Urinary bladder (tissue), 3 donors: ENCODE measurements at regions not wholly inside any gene's neighbourhood (a gene's known extent, or its start where the extent isn't known, plus 50 kb on each side); places are given as distances from the start of the nearest gene placed in this dataset.
"Not testable (repeated sequence)": the region's sequence is repeated elsewhere in the genome, so short reads cannot be mapped to it uniquely, and the experiment has no call there.

Source experiments
- DNase-seq: peaks from one replicate; pipeline ENCODE4 v3.0.0-alpha.2; 2015; ENCODE audit errors: extremely low spot score
- H3K27ac ChIP-seq: one replicate; pipeline ENCODE4 v1.5.1; 2013; ENCODE audit warnings: low read depth, mild to moderate bottlenecking, moderate library complexity
- H3K36me3 ChIP-seq: one replicate; pipeline ENCODE4 v1.6.1; 2013; ENCODE audit warnings: mild to moderate bottlenecking, moderate library complexity; ENCODE audit not compliant: insufficient read depth
- H3K4me1 ChIP-seq: one replicate; pipeline ENCODE4 v1.6.1; 2013; ENCODE audit warnings: mild to moderate bottlenecking, moderate library complexity; ENCODE audit not compliant: insufficient read depth
- H3K4me3 ChIP-seq: one replicate; pipeline ENCODE4 v1.5.1; 2013; ENCODE audit warnings: low read depth, low read length
- whole genome bisulfite sequencing: extraction: QIAGEN DNeasy Blood & Tissue Kit; methylation state at CpG from one replicate; pipeline ENCODE4 v1.1.7; 2013; 5-methylcytosine and 5-hydroxymethylcytosine counted together
- donor health status: healthy with polysubstance abuse.
- donor health status: healthy.

DNA sequence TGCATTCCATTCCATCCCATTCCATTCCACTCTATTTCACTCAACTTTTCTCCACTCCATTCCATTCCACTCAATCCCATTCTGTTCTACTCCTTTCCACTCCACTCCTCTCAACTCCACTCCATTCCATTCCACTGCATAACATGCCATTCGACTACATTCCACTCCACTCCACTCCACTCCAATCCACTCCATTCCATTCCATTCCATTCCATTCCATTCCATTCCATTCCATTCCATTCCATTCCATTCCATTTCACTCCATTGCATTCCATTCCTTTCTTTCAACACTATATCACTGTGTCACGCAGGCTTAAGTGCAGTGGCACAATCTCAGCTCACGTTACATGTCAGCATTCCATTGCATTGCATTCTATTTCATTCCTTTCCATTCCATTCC lies 1430.4 kb downstream of the TSPY10 start:
- H3K4me1 ChIP-seq, DNase-seq, H3K27ac ChIP-seq, H3K4me3 ChIP-seq, H3K36me3 ChIP-seq: not testable (repeated sequence)
- WGBS, result 24% methylated on average over 3 of the region's 3 CpGs

DNA sequence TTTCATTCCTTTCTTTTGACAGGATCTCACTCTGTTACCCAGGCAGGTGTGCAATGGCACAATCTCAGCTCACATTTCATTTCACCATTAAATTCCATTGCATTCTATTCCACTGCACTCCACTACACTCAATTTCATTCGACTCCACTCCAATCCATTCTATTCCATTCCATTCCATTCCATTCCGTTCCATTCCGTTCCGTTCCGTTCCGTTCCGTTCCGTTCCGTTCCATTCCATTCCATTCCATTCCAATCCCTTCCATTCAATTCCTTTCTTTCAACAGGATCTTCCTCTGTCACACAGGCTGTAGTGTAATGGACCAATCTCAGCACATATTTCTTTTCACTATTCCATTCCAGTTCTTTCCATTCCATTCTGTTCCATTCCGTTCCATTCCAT lies 1445.7 kb downstream of the TSPY10 start:
- H3K27ac ChIP-seq, result no peak overlapping the region
- 32% methylated on average over 8 of the region's 10 CpGs for WGBS
- no peaks in the 10 kb centered on the region for H3K4me1 ChIP-seq
- H3K4me3 ChIP-seq, result no peak overlapping the region
- H3K36me3 ChIP-seq, result no peaks in the 10 kb centered on the region
- DNase-seq, result no peak

DNA sequence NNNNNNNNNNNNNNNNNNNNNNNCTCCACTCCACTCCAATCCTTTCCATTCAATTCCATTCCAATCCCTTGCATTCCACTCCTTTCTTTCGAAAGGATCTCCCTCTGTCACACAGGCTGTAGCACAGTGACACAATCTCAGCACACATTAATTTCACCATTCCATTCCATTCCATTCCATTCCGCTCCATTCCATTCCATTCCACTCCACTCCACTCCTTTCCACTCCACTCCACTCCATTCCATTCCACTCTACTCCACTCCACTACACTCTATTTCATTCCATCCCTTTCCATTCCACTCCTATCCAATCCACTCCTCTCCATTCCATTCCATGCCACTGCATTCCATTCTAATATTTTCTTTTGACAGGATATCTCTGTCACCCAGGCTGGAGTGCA lies 1459.0 kb downstream of the TSPY10 start:
- DNase-seq, result no peak
- Histone ChIP-seq H3K36me3 (no peaks in the 10 kb centered on the region), H3K27ac (no peak overlapping the region), H3K4me1 (no peaks in the 10 kb centered on the region), H3K4me3 (no peak overlapping the region)
- WGBS, result 22% methylated on average over 2 of the region's 2 CpGs

DNA sequence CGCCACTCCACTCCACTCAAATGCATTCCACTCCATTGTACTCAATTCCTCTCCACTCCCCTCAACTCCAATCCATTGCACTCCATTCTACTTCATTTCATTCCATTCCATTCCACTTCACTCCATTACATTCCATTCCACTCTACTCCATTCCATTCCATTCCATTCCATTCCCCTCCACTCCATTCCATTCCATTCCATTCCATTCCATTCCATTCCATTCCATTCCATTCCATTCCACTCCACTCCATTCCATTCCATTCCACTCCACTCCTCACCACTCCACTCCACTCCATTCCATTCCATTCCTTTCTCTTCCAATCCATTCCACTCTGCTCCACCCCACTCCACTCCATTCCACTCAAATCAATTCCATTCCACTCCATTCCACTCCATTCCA lies 1459.9 kb downstream of the TSPY10 start:
- Histone ChIP-seq H3K4me3 (no peak overlapping the region), H3K4me1 (no peaks in the 10 kb centered on the region), H3K27ac (no peak overlapping the region), H3K36me3 (no peaks in the 10 kb centered on the region)
- no CpG with 5 or more reads among the region's 1 CpG for WGBS
- DNase-seq, result no peak

DNA sequence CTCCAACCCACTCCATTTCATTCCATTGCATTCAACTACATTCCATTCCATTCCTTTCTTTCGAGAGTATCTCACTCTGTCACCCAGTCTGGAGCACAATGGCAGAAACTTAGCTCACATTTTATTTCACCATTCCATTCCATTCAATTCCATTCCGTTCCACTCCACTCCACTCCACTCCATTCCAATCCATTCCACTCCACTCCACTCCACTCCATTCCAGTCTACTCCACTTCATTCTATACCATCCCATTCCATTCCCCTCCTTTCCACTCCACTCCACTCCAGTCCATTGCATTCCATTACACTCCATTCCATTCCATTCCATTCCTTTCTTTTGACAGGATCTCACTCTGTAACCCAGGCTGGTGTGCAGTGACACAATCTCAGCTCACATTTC lies 1466.3 kb downstream of the TSPY10 start:
- Histone ChIP-seq H3K36me3 (no peaks in the 10 kb centered on the region), H3K4me1 (no peaks in the 10 kb centered on the region), H3K27ac (no peak overlapping the region), H3K4me3 (no peak overlapping the region)
- 41% methylated on average over 2 of the region's 2 CpGs for WGBS
- no peak for DNase-seq

DNA sequence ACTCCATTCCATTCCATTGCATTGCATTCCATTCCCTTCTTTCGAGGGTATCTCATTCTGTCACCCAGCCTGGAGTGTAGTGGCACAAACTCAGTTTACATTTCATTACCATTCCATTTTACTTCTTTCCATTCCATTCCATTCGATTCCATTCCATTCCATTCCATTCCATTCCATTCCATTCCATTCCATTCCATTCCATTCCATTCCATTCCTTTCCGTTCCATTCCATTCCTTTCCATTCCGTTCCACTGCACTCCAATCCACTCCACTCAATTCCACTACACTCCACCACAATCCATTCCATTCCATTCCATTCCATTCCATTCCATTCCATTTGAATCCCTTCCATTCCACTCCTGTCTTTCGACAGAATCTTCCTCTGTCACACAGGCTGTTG lies 1472.0 kb downstream of the TSPY10 start:
- not testable (repeated sequence) for H3K27ac ChIP-seq, H3K36me3 ChIP-seq, H3K4me3 ChIP-seq, H3K4me1 ChIP-seq, DNase-seq
- WGBS, result 36% methylated on average over 5 of the region's 5 CpGs

DNA sequence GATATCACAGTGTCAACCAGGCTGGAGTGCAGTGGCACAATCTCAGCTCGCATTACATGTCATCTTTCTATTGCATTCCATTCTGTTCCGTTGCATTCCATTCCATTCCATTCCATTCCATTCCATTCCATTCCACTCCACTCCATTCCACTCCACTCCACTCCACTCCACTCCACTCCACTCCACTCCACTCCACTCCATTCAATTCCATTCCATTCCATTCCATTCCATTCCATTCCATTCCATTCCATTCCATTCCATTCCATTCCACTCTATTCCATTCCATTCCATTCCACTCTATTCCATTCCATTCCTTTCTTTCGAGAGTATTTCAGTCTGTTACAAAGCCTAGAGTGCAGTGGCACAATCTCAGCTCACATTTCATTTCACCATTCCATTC lies 1486.5 kb downstream of the TSPY10 start:
- H3K4me1 ChIP-seq, H3K27ac ChIP-seq, H3K4me3 ChIP-seq, DNase-seq, H3K36me3 ChIP-seq: not testable (repeated sequence)
- WGBS, result 32% methylated on average over 3 of the region's 3 CpGs

DNA sequence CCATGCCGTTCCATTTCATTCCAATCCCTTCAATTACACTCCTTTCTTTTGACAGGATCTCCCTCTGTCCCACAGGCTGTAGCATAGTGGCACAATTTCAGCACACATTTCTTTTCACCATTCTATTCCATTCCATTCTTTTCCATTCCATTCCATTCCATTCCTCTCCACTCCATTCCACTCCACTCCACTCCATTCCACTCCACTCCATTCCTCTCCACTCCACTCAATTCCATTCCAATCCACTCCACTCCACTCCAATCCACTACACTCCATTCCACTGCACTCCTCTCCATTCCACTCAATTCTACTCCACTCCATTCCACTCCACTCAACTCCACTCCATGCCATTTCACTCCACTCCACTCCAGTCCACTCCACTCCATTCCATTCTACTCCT lies 1495.1 kb downstream of the TSPY10 start:
- Histone ChIP-seq H3K4me1 (no peaks in the 10 kb centered on the region), H3K36me3 (no peaks in the 10 kb centered on the region), H3K27ac (no peak overlapping the region), H3K4me3 (no peak overlapping the region)
- WGBS, result 67% methylated on average over 1 of the region's 1 CpG
- DNase-seq, result no peak

DNA sequence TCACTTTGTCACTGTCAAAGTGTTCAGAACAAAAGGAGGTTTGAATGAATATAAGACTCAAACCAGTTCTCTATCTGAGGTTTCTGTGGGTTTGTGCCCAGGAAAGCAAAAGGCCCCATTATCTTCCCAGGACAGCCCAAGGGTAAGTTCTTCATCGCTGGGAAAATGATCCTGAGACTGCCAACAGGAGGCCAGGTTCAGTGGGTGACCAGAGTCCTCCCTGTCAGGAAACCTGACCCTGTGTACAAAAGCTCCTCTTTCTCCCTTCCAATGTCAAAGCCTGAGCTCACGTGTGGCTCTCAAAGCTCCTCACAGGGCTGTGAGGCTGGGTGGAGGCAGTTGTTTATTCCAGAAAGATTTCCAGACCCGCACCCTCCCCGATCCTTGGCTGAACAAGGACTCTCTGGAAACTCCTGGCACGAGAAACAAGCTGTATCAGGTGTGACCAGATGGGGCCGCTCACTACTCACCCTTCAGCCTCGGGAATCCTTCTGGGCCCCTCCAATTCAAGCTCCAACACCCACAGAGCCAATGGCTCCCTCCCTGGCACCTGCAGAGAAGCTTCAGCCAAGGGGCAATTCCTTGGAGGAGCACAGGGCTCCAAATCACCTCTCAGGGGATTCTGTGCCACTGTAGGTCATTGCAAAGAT lies 1516.7 kb downstream of the TSPY10 start:
- H3K4me3 ChIP-seq, result no peak overlapping the region
- no peak for DNase-seq
- H3K4me1 ChIP-seq, result no peaks in the 10 kb centered on the region
- no peak overlapping the region for H3K27ac ChIP-seq
- no peaks in the 10 kb centered on the region for H3K36me3 ChIP-seq
- 34% methylated on average over 7 of the region's 7 CpGs for WGBS

DNA sequence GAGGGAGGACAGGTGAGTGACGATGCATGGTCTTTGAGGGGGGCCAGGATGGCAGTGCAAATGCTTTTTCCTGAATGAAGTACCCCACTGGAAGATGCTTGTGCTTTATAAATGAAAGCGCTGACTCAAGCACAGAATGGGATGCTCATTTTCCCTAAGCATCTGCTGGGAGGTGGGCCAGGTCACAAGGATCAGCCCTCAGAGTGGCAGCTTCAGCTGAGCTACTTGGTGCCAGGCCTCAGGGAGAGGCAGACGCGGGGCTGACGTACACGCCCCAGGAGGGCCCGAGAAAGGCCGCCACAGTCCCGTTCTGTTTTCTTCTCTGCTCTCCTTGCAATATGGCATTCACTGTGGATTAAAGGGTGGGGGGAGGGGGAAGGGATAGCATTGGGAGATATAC lies 1535.8 kb downstream of the TSPY10 start:
- H3K4me3 ChIP-seq, result no peak overlapping the region
- no peaks in the 10 kb centered on the region for H3K36me3 ChIP-seq
- WGBS, result 81% methylated on average over 9 of the region's 9 CpGs
- DNase-seq, result no peak
- no peak overlapping the region for H3K27ac ChIP-seq
- no peaks in the 10 kb centered on the region for H3K4me1 ChIP-seq

DNA sequence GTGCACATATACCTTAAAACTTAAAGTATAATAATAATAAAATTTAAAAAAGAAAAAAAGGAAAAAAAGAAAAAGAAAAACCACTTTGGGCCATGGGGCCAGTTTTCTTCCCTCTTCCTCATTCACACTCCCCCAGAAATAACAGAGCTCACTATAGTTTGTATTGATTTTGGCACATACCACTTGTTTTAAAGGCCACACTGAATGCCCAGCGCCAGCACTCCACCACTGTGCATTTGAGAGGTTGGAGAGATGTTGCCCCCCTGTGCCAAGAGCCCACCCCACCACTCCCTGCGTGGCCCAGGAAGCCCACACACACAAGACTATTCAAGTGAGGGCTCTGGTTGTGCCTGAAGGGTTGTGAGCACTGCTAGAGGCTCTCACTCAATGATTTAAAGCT lies 1536.3 kb downstream of the TSPY10 start:
- WGBS, result 28% methylated on average over 2 of the region's 2 CpGs
- DNase-seq, result no peak
- H3K4me3 ChIP-seq, result no peak overlapping the region
- no peaks in the 10 kb centered on the region for H3K36me3 ChIP-seq
- H3K4me1 ChIP-seq, result no peaks in the 10 kb centered on the region
- no peak overlapping the region for H3K27ac ChIP-seq

DNA sequence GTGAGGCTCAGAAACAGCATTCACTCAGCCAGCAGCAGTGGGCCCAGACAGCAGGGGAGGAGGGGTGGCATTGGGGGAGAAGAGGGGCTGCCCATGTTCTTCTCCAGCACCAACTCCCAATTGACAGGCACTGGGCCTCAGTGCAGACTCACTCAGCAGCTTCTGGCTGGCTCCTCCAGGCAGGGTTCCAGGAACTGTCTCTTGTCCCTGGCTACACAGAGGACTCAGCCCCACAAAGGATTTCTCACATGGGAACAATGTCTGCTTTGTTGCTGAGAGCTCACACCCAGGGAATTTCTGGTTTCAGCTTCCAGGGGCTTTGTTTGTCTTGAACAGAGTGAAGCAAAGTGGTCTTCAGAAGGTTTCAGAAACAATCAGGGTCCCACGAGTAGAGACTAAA lies 1536.7 kb downstream of the TSPY10 start:
- H3K4me3 ChIP-seq, result no peak overlapping the region
- H3K27ac ChIP-seq, result no peak overlapping the region
- no peaks in the 10 kb centered on the region for H3K36me3 ChIP-seq
- no peak for DNase-seq
- WGBS, result 36% methylated on average over 1 of the region's 1 CpG
- H3K4me1 ChIP-seq, result no peaks in the 10 kb centered on the region

DNA sequence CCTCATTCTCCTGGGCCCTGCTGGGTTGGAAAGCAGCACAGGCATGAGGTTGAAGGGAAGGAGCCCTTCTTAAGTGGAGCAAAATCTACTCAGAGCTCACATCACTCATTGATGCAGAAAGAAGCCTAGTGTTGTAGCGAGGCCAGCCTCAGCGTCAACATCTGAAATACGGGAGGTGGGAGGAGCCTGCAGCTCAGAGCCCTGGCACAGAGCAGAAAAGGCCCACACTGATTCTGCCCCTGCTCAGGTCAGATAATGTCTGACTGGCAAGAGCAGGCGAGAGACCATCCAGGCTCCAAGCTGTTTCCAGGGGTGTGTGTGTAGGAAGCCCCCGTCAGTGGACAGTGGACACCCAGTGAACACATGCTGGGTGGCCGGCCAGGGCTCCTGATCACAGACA lies 1541.6 kb downstream of the TSPY10 start:
- H3K27ac ChIP-seq, result no peak overlapping the region
- no peaks in the 10 kb centered on the region for H3K36me3 ChIP-seq
- DNase-seq, result no peak
- no peaks in the 10 kb centered on the region for H3K4me1 ChIP-seq
- no peak overlapping the region for H3K4me3 ChIP-seq
- WGBS, result 89% methylated on average over 6 of the region's 6 CpGs

DNA sequence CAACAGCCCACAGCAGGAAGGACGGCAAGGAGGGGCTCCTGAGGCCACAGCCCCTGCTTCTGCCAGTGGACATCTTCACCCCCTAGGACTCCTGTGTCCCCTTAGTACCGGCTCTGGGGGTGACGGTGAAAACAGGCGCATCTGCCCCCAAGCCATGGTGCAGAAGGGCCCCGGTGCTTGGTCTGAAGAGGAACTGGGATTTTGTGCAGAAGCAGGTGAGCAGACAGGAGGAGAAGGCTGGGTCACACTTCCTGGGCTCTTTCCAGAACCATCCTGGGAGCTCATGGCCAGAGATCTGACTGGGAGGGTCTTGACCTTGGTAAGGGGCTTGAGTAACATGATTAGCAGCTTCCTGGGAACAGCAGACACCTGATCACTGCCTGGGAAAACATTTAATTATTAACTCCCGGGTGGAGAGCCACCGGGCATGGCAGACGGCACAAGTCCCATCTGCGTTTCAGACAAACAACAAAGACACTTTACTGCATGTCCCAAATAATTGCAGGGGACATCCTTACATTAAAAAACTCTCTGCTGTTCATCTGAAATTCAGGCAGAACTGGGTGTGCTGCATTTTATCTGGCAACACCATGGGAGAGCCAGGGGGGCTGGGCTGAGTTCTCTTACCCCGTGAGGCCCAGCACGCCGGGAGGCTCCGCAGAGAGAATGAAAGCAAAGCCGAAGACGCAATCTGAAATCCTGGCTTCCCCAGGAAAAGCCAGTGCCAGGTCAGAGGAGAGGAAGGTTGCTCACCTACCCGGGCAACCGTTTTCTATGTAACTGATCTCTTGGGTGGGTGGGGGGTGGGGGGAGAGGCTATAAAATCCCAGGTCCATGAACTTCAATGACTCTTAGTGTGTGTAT lies 1542.8 kb downstream of the TSPY10 start:
- no peak overlapping the region for H3K4me3 ChIP-seq
- no peak for DNase-seq
- H3K4me1 ChIP-seq, result no peaks in the 10 kb centered on the region
- 82% methylated on average over 17 of the region's 17 CpGs for WGBS
- H3K27ac ChIP-seq, result no peak overlapping the region
- H3K36me3 ChIP-seq, result no peaks in the 10 kb centered on the region
